ENCODE measurements at regions not wholly inside any gene's neighbourhood (a gene's known extent, or its start where the extent isn't known, plus 50 kb on each side); places are given as distances from the start of the nearest gene placed in this dataset.

GRCh38 chr3:3356846-3357245 is 177.4 kb upstream of the CRBN start:
- TF ChIP-seq, protein P1, sequence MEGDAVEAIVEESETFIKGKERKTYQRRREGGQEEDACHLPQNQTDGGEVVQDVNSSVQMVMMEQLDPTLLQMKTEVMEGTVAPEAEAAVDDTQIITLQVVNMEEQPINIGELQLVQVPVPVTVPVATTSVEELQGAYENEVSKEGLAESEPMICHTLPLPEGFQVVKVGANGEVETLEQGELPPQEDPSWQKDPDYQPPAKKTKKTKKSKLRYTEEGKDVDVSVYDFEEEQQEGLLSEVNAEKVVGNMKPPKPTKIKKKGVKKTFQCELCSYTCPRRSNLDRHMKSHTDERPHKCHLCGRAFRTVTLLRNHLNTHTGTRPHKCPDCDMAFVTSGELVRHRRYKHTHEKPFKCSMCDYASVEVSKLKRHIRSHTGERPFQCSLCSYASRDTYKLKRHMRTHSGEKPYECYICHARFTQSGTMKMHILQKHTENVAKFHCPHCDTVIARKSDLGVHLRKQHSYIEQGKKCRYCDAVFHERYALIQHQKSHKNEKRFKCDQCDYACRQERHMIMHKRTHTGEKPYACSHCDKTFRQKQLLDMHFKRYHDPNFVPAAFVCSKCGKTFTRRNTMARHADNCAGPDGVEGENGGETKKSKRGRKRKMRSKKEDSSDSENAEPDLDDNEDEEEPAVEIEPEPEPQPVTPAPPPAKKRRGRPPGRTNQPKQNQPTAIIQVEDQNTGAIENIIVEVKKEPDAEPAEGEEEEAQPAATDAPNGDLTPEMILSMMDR (IDR thresholded peaks at IDR 0.05) = no peak
- TF ChIP-seq POLR2A (IDR thresholded peaks at IDR 0.05) (no peak), POLR2AphosphoS5 (IDR thresholded peaks at IDR 0.05) (peak in 2 of 4 donors; percentile 35 to 38)
